CD4-positive, alpha-beta T cell treated with Interleukin-4 for 1 hour (primary cell): ENCODE measurements at regions not wholly inside any gene's neighbourhood (a gene's known extent, or its start where the extent isn't known, plus 50 kb on each side); places are given as distances from the start of the nearest gene placed in this dataset.
"Not testable (repeated sequence)": the region's sequence is repeated elsewhere in the genome, so short reads cannot be mapped to it uniquely, and the experiment has no call there.

Experiments used
- DNase-seq, 2 donors: peaks; one replicate each; pipeline ENCODE4 v3.0.0-alpha.2; 2020 to 2022

- no peak for DNase-seq
Observed at GRCh38 chr15:36117296-36117787, 462.1 kb upstream of the CDIN1 start.

- no peak for DNase-seq
Observed at GRCh38 chr15:36126194-36126593, 453.2 kb upstream of the CDIN1 start.

GRCh38 chr15:36130641-36131310 lies 448.6 kb upstream of the CDIN1 start:
- no peak for DNase-seq

- no peak for DNase-seq
Observed at GRCh38 chr15:36133742-36134141, 445.7 kb upstream of the CDIN1 start.

- no peak for DNase-seq
Observed at GRCh38 chr15:36136049-36136448, 443.4 kb upstream of the CDIN1 start.

GRCh38 chr15:36152936-36153335 lies 426.5 kb upstream of the CDIN1 start:
- no peak for DNase-seq

- no peak for DNase-seq
Observed at GRCh38 chr15:36156879-36157427, 422.5 kb upstream of the CDIN1 start.

- DNase-seq: no peak
Observed at GRCh38 chr15:36160351-36160750, 419.1 kb upstream of the CDIN1 start.

- DNase-seq: no peak
Observed at GRCh38 chr15:36161108-36161507, 418.3 kb upstream of the CDIN1 start.

- DNase-seq: no peak
Observed at GRCh38 chr15:36161771-36162212, 417.6 kb upstream of the CDIN1 start.

GRCh38 chr15:36163983-36164382 lies 415.4 kb upstream of the CDIN1 start:
- DNase-seq: not testable (repeated sequence)

- no peak for DNase-seq
Observed at GRCh38 chr15:36172955-36173354, 406.5 kb upstream of the CDIN1 start.

GRCh38 chr15:36175186-36175740 lies 404.2 kb upstream of the CDIN1 start:
- no peak for DNase-seq

GRCh38 chr15:36175741-36176291 lies 403.6 kb upstream of the CDIN1 start:
- DNase-seq: no peak

GRCh38 chr15:36177590-36178302 lies 401.7 kb upstream of the CDIN1 start:
- no peak for DNase-seq

- DNase-seq: no peak
Observed at GRCh38 chr15:36178303-36178633, 401.2 kb upstream of the CDIN1 start.

GRCh38 chr15:36183201-36183600 lies 396.2 kb upstream of the CDIN1 start:
- DNase-seq: no peak

- DNase-seq: no peak
Observed at GRCh38 chr15:36185438-36185837, 394.0 kb upstream of the CDIN1 start.

- no peak for DNase-seq
Observed at GRCh38 chr15:36185845-36186244, 393.6 kb upstream of the CDIN1 start.

- DNase-seq: no peak
Observed at GRCh38 chr15:36186376-36186775, 393.1 kb upstream of the CDIN1 start.

- DNase-seq: no peak
Observed at GRCh38 chr15:36191459-36191858, 388.0 kb upstream of the CDIN1 start.

- not testable (repeated sequence) for DNase-seq
Observed at GRCh38 chr15:36195361-36196007, 383.9 kb upstream of the CDIN1 start.
